ENCODE measurements at regions not wholly inside any gene's neighbourhood (a gene's known extent, or its start where the extent isn't known, plus 50 kb on each side); places are given as distances from the start of the nearest gene placed in this dataset.

GRCh38 chr17:56708670-56709410 is 115.3 kb downstream of the NOG start:
- TF ChIP-seq CTCF (conservative IDR thresholded peaks at IDR 0.05): no peak
- TF ChIP-seq EZH2 (IDR thresholded peaks at IDR 0.05; ENCODE audit: low read depth): no peak
